Inflammatory macrophage treated with lipopolysaccharide for 4 hours (primary cell): ENCODE measurements at regions not wholly inside any gene's neighbourhood (a gene's known extent, or its start where the extent isn't known, plus 50 kb on each side); places are given as distances from the start of the nearest gene placed in this dataset.
"Not testable (repeated sequence)": the region's sequence is repeated elsewhere in the genome, so short reads cannot be mapped to it uniquely, and the experiment has no call there.

Source experiments
- DNase-seq: peaks from one replicate; pipeline ENCODE4 v3.0.0-alpha.2; 2020

- no peak for DNase-seq
These were observed 259.0 kb upstream of the ADRA1B start for GRCh38 chr5:159657298-159657697.

GRCh38 chr5:159657771-159658170 lies 258.5 kb upstream of the ADRA1B start:
- no peak for DNase-seq

- no peak for DNase-seq
These were observed 257.9 kb upstream of the ADRA1B start for GRCh38 chr5:159658266-159658925.

GRCh38 chr5:159660401-159660800 lies 255.9 kb upstream of the ADRA1B start:
- no peak for DNase-seq

GRCh38 chr5:159663986-159664385 lies 252.3 kb upstream of the ADRA1B start:
- no peak for DNase-seq

- no peak for DNase-seq
These were observed 249.0 kb upstream of the ADRA1B start for GRCh38 chr5:159667286-159667685.

GRCh38 chr5:159668556-159668955 lies 247.7 kb upstream of the ADRA1B start:
- no peak for DNase-seq

- peak; percentile 22 for DNase-seq
These were observed 246.7 kb upstream of the ADRA1B start for GRCh38 chr5:159669559-159669958.

GRCh38 chr5:159671886-159672285 lies 244.4 kb upstream of the ADRA1B start:
- DNase-seq = peak; percentile 8

GRCh38 chr5:159673538-159673937 lies 242.7 kb upstream of the ADRA1B start:
- DNase-seq = no peak

- peak; percentile 40 for DNase-seq
These were observed 237.5 kb upstream of the ADRA1B start for GRCh38 chr5:159678657-159679392.

- no peak for DNase-seq
These were observed 236.2 kb upstream of the ADRA1B start for GRCh38 chr5:159680095-159680494.

GRCh38 chr5:159681661-159682060 lies 234.6 kb upstream of the ADRA1B start:
- peak; percentile 63 for DNase-seq

- peak; percentile 10 for DNase-seq
These were observed 233.7 kb upstream of the ADRA1B start for GRCh38 chr5:159682623-159683022.

GRCh38 chr5:159687892-159688291 lies 228.4 kb upstream of the ADRA1B start:
- DNase-seq = not testable (repeated sequence)

- DNase-seq = no peak
These were observed 220.5 kb upstream of the ADRA1B start for GRCh38 chr5:159695741-159696294.

GRCh38 chr5:159697530-159697929 lies 218.8 kb upstream of the ADRA1B start:
- DNase-seq = no peak

- DNase-seq = no peak
These were observed 218.0 kb upstream of the ADRA1B start for GRCh38 chr5:159698322-159698721.

GRCh38 chr5:159700016-159700415 lies 216.3 kb upstream of the ADRA1B start:
- DNase-seq = no peak

- no peak for DNase-seq
These were observed 214.0 kb upstream of the ADRA1B start for GRCh38 chr5:159702301-159702700.

- no peak for DNase-seq
These were observed 213.5 kb upstream of the ADRA1B start for GRCh38 chr5:159702826-159703225.

GRCh38 chr5:159704160-159704559 lies 212.1 kb upstream of the ADRA1B start:
- no peak for DNase-seq

- no peak for DNase-seq
These were observed 210.3 kb upstream of the ADRA1B start for GRCh38 chr5:159705948-159706347.

- no peak for DNase-seq
These were observed 208.2 kb upstream of the ADRA1B start for GRCh38 chr5:159708090-159708489.
